ENCODE measurements at regions not wholly inside any gene's neighbourhood (a gene's known extent, or its start where the extent isn't known, plus 50 kb on each side); places are given as distances from the start of the nearest gene placed in this dataset.

DNA sequence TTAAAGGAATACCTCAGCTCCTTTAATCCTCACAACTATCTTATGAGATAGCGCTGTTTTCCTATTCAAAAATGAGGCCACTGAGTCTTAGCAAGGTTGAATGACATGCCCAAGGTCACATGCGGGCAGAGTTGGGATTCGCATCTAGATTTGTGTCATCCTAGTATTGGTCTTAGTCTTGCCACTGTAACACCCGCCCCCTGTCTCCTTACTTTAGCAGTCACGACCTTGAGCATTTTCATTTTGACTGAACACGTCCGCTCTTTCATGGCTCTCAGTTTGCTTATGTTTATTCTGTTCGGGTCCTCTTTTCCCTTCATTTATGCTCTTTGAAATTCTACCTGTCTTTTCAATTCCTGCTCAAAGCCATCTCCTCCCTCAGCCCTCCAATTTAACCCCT lies 112.5 kb upstream of the CADPS start:
- Histone ChIP-seq H3K56ac (replicated peaks; ENCODE audit: insufficient read length, low read depth, low read length) (no peak overlapping the region), H4K8ac (ENCODE audit: extremely low read depth, insufficient read depth, low read length) (no peak overlapping the region), H3K27me3 (replicated peaks in 1 of 4; ENCODE audit: control insufficient read depth in 3 of 4, extremely low read depth in 1 of 4, insufficient read depth in 3 of 4, low read length in 3 of 4) (no peaks in the 10 kb centered on the region), H4K20me1 (replicated peaks in 1 of 2; ENCODE audit: control insufficient read depth in 1 of 2, insufficient read depth in 2 of 2, low read length in 2 of 2) (no peaks in the 10 kb centered on the region), H3K36me3 (ENCODE audit: control insufficient read depth in 2 of 4, insufficient read depth in 4 of 4, low read length in 3 of 4) (peaks cover 0 to 63% (median 11%) of the 10 kb centered on the region in 4 experiments; a peak in 5 of 8 replicates), H2BK5ac (ENCODE audit: low read depth, low read length) (no peak overlapping the region), H3K4ac (replicated peaks; ENCODE audit: insufficient read length, low read depth, low read length) (no peak overlapping the region), H2BK20ac (ENCODE audit: low read length) (no peak overlapping the region), H3K9ac (replicated peaks in 1 of 4; ENCODE audit: extremely low read depth in 1 of 4, low read depth in 3 of 4, low read length in 3 of 4) (no peak overlapping the region), H2BK15ac (ENCODE audit: low read length) (no peak overlapping the region), H3K23ac (ENCODE audit: insufficient read length) (no peak overlapping the region), H3K23me2 (ENCODE audit: low read depth, low read length) (no peaks in the 10 kb centered on the region), H3K79me2 (ENCODE audit: control insufficient read depth in 1 of 2, insufficient read depth in 2 of 2, low read length in 2 of 2) (no peaks in the 10 kb centered on the region; a peak in 1 of 4 replicates), H3K4me3 (ENCODE audit: extremely low read depth in 1 of 4, insufficient read depth in 2 of 4, low read depth in 3 of 4, low read length in 4 of 4) (no peak overlapping the region), H2AK5ac (ENCODE audit: low read depth, low read length) (no peak overlapping the region), H3K4me1 (replicated peaks in 1 of 4; ENCODE audit: control insufficient read depth in 3 of 4, insufficient read depth in 4 of 4, low read length in 3 of 4) (peaks cover 0 to 11% (median 2%) of the 10 kb centered on the region in 4 experiments; a peak in 4 of 7 replicates), H3K9me3 (ENCODE audit: insufficient read depth in 2 of 2, low read depth in 1 of 2, low read length in 1 of 2) (no peaks in the 10 kb centered on the region), H3K4me2 (ENCODE audit: insufficient read depth in 1 of 2, low read depth in 2 of 2, low read length in 2 of 2) (no peak overlapping the region), H3K14ac (ENCODE audit: insufficient read length) (no peak overlapping the region), H2BK120ac (replicated peaks; ENCODE audit: low read depth, low read length) (no peak overlapping the region), H2BK12ac (ENCODE audit: low read depth, low read length) (no peak overlapping the region), H3K18ac (ENCODE audit: extremely low read depth, low read length) (no peak overlapping the region), H4K5ac (ENCODE audit: insufficient read length, low read depth, low read length) (no peak overlapping the region), H3K79me1 (ENCODE audit: low read depth, low read length) (no peaks in the 10 kb centered on the region; the same call in 1 of the 2 replicates), H3K27ac (ENCODE audit: low read depth, low read length) (no peak overlapping the region), H4K91ac (replicated peaks; ENCODE audit: insufficient read length, low read length) (no peak overlapping the region), H2AFZ (ENCODE audit: low read length) (no peak overlapping the region)
- ChIA-PET POLR2A (ENCODE audit: partially characterized antibody) (no interaction called here), CTCF (ENCODE audit: partially characterized antibody) (interaction anchor here (0.6 to 1.1 kb wide), 3 partner anchors 10 to 240 kb away, joined by 3 read pairs; no protein-coding TSS in a partner anchor)
- 90% methylated on average over 8 of the region's 8 CpGs; no CpG with 5 or more reads in 1 of the 2 experiments for WGBS, 2 experiments (ENCODE audit: extremely low coverage in 1 of 2, insufficient coverage in 1 of 2, insufficient read length in 1 of 2, insufficient replicate concordance in 2 of 2, low coverage in 1 of 2, low lambda C conversion rate in 2 of 2, missing lambda C conversion rate in 1 of 2)
- DNase-seq (ENCODE audit: low read depth in 1 of 2, low spot score in 2 of 2) (no peak), FAIRE-seq (no peak)
- no peak for TF ChIP-seq TAF1 (IDR thresholded peaks at IDR 0.05; ENCODE audit: low read depth, low read length)
- TF ChIP-seq SP2 (IDR thresholded peaks at IDR 0.05; ENCODE audit: low read length) = no peak
- TF ChIP-seq CBX8 (IDR thresholded peaks at IDR 0.05; ENCODE audit: borderline replicate concordance, low read depth, low read length) = no peak
- TF ChIP-seq BRCA1 (IDR thresholded peaks at IDR 0.05; ENCODE audit: low read depth, low read length) = no peak
